BE2C (cell line): ENCODE measurements at regions not wholly inside any gene's neighbourhood (a gene's known extent, or its start where the extent isn't known, plus 50 kb on each side); places are given as distances from the start of the nearest gene placed in this dataset.

Source experiments
- DNase-seq: peaks from one replicate; pipeline ENCODE4 v3.0.0-alpha.2; 2020
- H3K27me3 ChIP-seq: fragments of 250-450 bp; sonication (Bioruptor Pico); 2 replicates; pipeline ENCODE4 v1.5.1; 2020; ENCODE audit warnings: mild to moderate bottlenecking
- H3K36me3 ChIP-seq: fragments of 250-450 bp; sonication (Bioruptor Pico); 2 replicates; pipeline ENCODE4 v1.5.1; 2020; ENCODE audit warnings: mild to moderate bottlenecking
- H3K4me1 ChIP-seq: fragments of 250-450 bp; sonication (Bioruptor Pico); 2 replicates; pipeline ENCODE4 v1.5.1; 2020
- H3K4me3 ChIP-seq: 2 replicates; pipeline ENCODE4 v1.5.1; 2011; ENCODE audit warnings: low read depth, low read length
- H3K9me3 ChIP-seq: fragments of 250-450 bp; sonication (Bioruptor Pico); 2 replicates; pipeline ENCODE4 v1.5.1; 2020
- TF ChIP-seq, protein P1 (sequence below): IDR thresholded peaks from 2 replicates; pipeline ENCODE4 v1.5.1; 2012; ENCODE audit warnings: mild to moderate bottlenecking, low read depth, low read length

DNA sequence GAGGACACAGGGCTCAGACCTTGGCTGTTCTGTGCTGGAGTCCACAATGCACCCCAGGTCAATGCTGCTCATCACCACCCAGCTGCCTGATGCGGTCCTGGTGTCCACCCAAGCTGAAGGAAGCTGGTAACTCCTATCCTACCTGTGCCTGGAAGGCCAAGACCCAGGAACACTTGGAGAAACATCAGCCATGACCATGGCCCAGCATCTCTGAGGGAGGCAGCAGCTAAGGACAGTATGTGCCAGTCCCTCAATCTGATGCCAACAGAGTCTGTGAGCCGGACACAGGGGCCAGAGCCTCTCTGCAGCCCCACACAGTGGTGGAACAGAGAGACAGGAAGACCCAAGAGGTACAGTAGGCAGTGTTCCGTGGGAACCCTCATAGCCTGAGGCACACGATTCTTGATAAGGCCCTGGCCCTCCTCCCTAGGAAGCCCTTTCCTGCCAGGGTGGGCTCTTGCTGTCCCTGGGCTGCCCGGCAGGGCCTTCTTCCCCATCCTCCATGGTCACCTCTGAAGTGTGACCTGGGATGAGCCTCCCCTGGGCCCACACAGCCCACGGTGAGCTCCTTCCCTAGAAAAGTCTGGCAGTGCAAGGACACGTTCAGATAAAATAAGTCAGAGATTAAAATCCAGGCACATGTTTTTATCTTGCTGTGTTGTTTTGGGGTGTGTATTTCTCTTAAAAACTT lies 170.7 kb downstream of the THBS2 start:
- Histone ChIP-seq H3K9me3 (no peaks in the 10 kb centered on the region), H3K27me3 (no peaks in the 10 kb centered on the region), H3K4me1 (no peaks in the 10 kb centered on the region), H3K4me3 (no peak overlapping the region), H3K36me3 (no peaks in the 10 kb centered on the region)
- DNase-seq, result no peak
- TF ChIP-seq, protein P1, sequence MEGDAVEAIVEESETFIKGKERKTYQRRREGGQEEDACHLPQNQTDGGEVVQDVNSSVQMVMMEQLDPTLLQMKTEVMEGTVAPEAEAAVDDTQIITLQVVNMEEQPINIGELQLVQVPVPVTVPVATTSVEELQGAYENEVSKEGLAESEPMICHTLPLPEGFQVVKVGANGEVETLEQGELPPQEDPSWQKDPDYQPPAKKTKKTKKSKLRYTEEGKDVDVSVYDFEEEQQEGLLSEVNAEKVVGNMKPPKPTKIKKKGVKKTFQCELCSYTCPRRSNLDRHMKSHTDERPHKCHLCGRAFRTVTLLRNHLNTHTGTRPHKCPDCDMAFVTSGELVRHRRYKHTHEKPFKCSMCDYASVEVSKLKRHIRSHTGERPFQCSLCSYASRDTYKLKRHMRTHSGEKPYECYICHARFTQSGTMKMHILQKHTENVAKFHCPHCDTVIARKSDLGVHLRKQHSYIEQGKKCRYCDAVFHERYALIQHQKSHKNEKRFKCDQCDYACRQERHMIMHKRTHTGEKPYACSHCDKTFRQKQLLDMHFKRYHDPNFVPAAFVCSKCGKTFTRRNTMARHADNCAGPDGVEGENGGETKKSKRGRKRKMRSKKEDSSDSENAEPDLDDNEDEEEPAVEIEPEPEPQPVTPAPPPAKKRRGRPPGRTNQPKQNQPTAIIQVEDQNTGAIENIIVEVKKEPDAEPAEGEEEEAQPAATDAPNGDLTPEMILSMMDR, result no peak

- TF ChIP-seq, protein P1, result no peak
- Histone ChIP-seq H3K4me1 (no peaks in the 10 kb centered on the region), H3K9me3 (no peaks in the 10 kb centered on the region), H3K36me3 (no peaks in the 10 kb centered on the region), H3K27me3 (no peaks in the 10 kb centered on the region), H3K4me3 (no peak overlapping the region)
- no peak for DNase-seq
Measured at GRCh38 chr6:169082093-169082492, 171.6 kb downstream of the THBS2 start.

GRCh38 chr6:169081248-169081647 lies 172.4 kb downstream of the THBS2 start:
- Histone ChIP-seq H3K4me1 (no peaks in the 10 kb centered on the region), H3K27me3 (no peaks in the 10 kb centered on the region), H3K36me3 (no peaks in the 10 kb centered on the region), H3K9me3 (no peaks in the 10 kb centered on the region), H3K4me3 (no peak overlapping the region)
- TF ChIP-seq, protein P1, result no peak
- no peak for DNase-seq

DNA sequence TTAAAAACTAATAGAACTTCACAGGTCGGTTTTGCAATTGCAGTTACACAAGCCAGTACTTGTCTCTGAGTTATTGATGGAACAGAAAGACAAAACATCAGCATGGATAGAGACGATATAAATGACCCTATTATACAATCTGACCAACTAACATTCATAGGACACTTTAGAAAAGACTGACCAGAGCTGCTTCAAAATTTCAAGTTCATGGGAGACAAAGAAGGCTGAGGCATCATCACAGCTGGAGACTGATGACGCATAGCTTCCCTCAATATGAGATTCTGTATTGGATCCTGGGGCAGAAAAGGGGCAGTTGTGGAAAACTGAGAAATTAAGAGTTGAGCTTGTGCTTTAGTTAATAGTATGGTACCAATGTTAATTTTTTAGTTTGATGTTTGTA lies 174.0 kb downstream of the THBS2 start:
- no peak for DNase-seq
- H3K27me3 ChIP-seq, result no peaks in the 10 kb centered on the region
- no peaks in the 10 kb centered on the region for H3K36me3 ChIP-seq
- TF ChIP-seq, protein P1, result no peak
- no peaks in the 10 kb centered on the region for H3K9me3 ChIP-seq
- no peak overlapping the region for H3K4me3 ChIP-seq
- no peaks in the 10 kb centered on the region for H3K4me1 ChIP-seq

DNA sequence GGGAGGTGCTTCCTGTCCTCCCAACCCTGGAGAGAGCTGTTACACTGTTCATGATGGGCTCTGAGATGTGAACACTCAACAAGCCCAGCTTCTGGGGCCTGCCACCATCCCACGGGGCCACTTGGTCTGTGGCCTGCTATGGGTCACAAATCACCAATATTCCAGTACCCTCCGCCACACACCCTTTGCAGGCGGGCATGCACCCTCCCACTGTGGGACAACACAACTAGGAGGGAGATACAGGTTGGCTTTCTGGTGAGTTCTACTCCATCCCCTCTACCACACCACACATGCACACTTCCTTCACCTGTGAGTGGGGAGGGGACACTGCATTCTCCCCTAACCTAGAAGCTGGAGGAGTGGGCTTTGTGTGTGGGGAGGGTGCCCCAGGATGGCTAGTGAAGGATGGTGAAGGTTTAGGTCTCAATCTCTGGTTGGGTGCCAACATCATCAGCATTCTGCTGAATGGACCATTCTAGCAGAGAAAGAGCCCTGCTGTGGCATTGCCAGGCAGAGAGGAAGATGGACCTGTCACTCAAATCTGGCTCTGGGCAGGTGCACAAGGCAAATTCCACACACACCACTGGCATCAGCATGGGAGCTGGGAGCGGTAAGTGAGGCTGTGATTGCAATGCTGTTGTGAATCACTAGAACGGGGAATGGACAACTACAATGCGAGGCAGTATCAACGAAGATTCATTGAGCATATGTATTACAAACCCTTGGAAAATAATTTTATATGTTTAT lies 175.1 kb downstream of the THBS2 start:
- Histone ChIP-seq H3K4me3 (no peak overlapping the region), H3K36me3 (no peaks in the 10 kb centered on the region), H3K27me3 (no peaks in the 10 kb centered on the region), H3K9me3 (no peaks in the 10 kb centered on the region), H3K4me1 (no peaks in the 10 kb centered on the region)
- no peak for DNase-seq
- TF ChIP-seq, protein P1, result no peak
